ENCODE measurements at regions not wholly inside any gene's neighbourhood (a gene's known extent, or its start where the extent isn't known, plus 50 kb on each side); places are given as distances from the start of the nearest gene placed in this dataset.
A peak's percentile ranks its signal among the peaks of the same experiment; 100 is the strongest.

GRCh38 chr16:5466551-5466950 is 369.0 kb upstream of the EEF2KMT start:
- H3K4me3 ChIP-seq (ENCODE audit: low read depth, low read length): no peak overlapping the region
- H3K27ac ChIP-seq (ENCODE audit: extremely low read depth, low read depth, low read length): no peak overlapping the region
- ChIA-PET POLR2A (no interaction called here), CTCF (interaction anchor here (0.6 kb wide), 1 partner anchor 250 kb away, joined by 3 read pairs; no protein-coding TSS in a partner anchor)
- H3K36me3 ChIP-seq (ENCODE audit: control insufficient read depth in 2 of 2, insufficient read depth in 1 of 2, low read length in 2 of 2): no peaks in the 10 kb centered on the region
- H3K9me3 ChIP-seq (ENCODE audit: control insufficient read depth, insufficient read depth, low read depth, low read length): no peaks in the 10 kb centered on the region
- H3K4me1 ChIP-seq (ENCODE audit: control insufficient read depth, insufficient read depth, low read length): no peaks in the 10 kb centered on the region
- TF ChIP-seq ZNF600 (tag by site-specific recombination; IDR thresholded peaks at IDR 0.05) (no peak), ZNF560 (tag by site-specific recombination; IDR thresholded peaks at IDR 0.05; ENCODE audit: borderline replicate concordance) (no peak), HIC1 (tag by site-specific recombination; IDR thresholded peaks at IDR 0.05) (no peak), ZNF521 (tag by site-specific recombination; IDR thresholded peaks at IDR 0.05) (no peak), ZNF558 (tag by site-specific recombination; IDR thresholded peaks at IDR 0.05) (no peak), REST (tag by site-specific recombination; IDR thresholded peaks at IDR 0.05) (no peak)

GRCh38 chr16:5465714-5466113 is 368.1 kb upstream of the EEF2KMT start:
- no peaks in the 10 kb centered on the region for H3K36me3 ChIP-seq (ENCODE audit: control insufficient read depth in 2 of 2, insufficient read depth in 1 of 2, low read length in 2 of 2)
- ChIA-PET POLR2A (no interaction called here), CTCF (interaction anchor here (0.7 kb wide), 1 partner anchor 339 kb away, joined by 3 read pairs; no protein-coding TSS in a partner anchor)
- no peaks in the 10 kb centered on the region for H3K4me1 ChIP-seq (ENCODE audit: control insufficient read depth, insufficient read depth, low read length)
- peak; percentile 42; the same call in 1 of the 2 replicates for TF ChIP-seq REST (tag by site-specific recombination; IDR thresholded peaks at IDR 0.05)
- no peak for TF ChIP-seq ZNF362 (tag by site-specific recombination; IDR thresholded peaks at IDR 0.05)
- H3K4me3 ChIP-seq (ENCODE audit: low read depth, low read length): no peak overlapping the region
- H3K9me3 ChIP-seq (ENCODE audit: control insufficient read depth, insufficient read depth, low read depth, low read length): no peaks in the 10 kb centered on the region
- no peak overlapping the region for H3K27ac ChIP-seq (ENCODE audit: extremely low read depth, low read depth, low read length)

GRCh38 chr16:5463820-5464219 is 366.2 kb upstream of the EEF2KMT start:
- Histone ChIP-seq H3K27ac (ENCODE audit: extremely low read depth, low read depth, low read length) (no peak overlapping the region), H3K9me3 (ENCODE audit: control insufficient read depth, insufficient read depth, low read depth, low read length) (no peaks in the 10 kb centered on the region), H3K36me3 (ENCODE audit: control insufficient read depth in 2 of 2, insufficient read depth in 1 of 2, low read length in 2 of 2) (no peaks in the 10 kb centered on the region), H3K4me1 (ENCODE audit: control insufficient read depth, insufficient read depth, low read length) (no peaks in the 10 kb centered on the region), H3K4me3 (ENCODE audit: low read depth, low read length) (no peak overlapping the region)
- ChIA-PET POLR2A (no interaction called here), CTCF (interaction anchor here (1.1 kb wide), 1 partner anchor 152 kb away, joined by 4 read pairs; no protein-coding TSS in a partner anchor)
- no peak for TF ChIP-seq ZBTB6 (tag by site-specific recombination; IDR thresholded peaks at IDR 0.05)
- TF ChIP-seq ZNF645 (tag by site-specific recombination; IDR thresholded peaks at IDR 0.05): no peak
- no peak for TF ChIP-seq SP2 (tag by site-specific recombination; IDR thresholded peaks at IDR 0.05)
- TF ChIP-seq PRDM6 (tag by site-specific recombination; IDR thresholded peaks at IDR 0.05): no peak
- no peak for TF ChIP-seq ZNF658 (tag by site-specific recombination; IDR thresholded peaks at IDR 0.05)
- no peak for TF ChIP-seq ZBTB26 (tag by site-specific recombination; optimal IDR thresholded peaks at IDR 0.05)

All from HEK293 (cell line).